NCI-H1436 (cell line): ENCODE measurements at regions not wholly inside any gene's neighbourhood (a gene's known extent, or its start where the extent isn't known, plus 50 kb on each side); places are given as distances from the start of the nearest gene placed in this dataset.
"Not testable (repeated sequence)": the region's sequence is repeated elsewhere in the genome, so short reads cannot be mapped to it uniquely, and the experiment has no call there.

ENCODE experiments used
- DNase-seq: peaks from one replicate; lab custom pipeline; 2025; lab: John Stamatoyannopoulos, UW

GRCh38 chr6:79431537-79431933 lies 105.7 kb downstream of the LCA5 start:
- DNase-seq: no peak

GRCh38 chr6:79430913-79431536 lies 106.2 kb downstream of the LCA5 start:
- no peak for DNase-seq

- no peak for DNase-seq
Observed at GRCh38 chr6:79427721-79428120, 109.5 kb downstream of the LCA5 start.

DNA sequence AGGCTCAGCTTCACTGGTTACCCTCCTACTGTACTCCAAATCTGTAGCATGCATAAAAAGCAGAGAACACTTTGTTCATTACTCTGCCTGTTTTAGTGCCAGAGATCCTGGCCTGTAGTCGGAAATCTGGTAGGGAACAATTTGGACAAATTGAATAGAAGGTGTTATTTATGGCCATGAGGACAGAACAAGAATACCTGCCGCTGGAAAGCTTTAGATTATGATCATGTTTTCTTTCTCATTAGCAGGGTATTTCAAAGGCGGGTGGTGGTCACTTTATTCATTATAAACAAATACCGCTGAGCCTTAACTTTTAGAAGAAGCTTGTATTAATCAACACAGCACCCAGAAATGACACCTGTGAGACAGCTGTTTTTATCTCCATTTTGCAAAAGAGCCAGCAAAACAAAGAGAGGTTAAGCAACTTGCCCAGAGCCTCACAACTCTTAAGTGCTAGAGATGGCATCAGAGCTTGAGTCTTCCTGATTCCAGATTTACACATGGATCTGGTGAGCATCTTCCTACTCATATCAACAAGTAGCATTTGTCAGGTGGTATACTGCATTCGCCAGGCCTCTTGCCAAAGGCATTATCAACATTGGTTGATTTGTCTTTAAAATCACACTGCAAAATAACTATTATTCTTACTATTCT lies 110.5 kb downstream of the LCA5 start:
- no peak for DNase-seq

- no peak for DNase-seq
Observed at GRCh38 chr6:79425589-79426311, 111.5 kb downstream of the LCA5 start.

DNA sequence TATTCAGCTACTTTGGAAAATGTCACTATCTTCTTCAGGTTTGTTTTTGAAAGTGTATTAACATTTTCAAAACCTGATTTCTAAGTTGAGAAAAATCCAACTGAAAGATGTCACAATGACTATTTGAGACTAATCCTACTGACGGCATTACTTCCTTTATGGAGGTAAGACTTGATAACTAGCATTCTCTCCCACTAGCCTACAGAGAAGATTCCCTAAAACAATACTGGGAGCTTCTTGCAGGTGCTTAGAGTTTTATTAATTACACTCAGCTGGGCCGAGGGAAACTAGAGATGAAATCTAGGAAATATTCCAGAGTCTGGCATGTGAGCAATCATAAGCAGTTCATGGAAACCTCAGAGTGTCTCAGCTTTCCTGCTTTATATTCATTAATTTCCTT lies 114.0 kb downstream of the LCA5 start:
- no peak for DNase-seq

DNA sequence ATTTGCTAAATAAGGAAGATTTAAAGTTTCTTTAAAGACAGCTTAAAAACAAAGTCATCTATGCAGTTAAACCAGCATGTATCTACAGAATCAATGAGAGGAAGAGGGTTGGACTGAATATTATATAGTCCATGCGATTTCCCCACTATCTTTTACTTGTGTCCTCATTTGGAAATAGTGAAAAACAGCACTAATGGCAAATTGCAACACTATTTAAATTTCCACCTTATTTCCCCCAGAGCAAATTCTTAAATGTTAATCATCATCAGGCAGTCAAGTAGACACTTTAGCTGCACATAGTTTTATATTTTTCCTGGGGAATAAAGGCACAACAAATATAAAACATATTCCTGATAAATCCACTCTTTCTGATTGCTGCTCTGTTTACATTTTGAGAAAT lies 114.6 kb downstream of the LCA5 start:
- no peak for DNase-seq

DNA sequence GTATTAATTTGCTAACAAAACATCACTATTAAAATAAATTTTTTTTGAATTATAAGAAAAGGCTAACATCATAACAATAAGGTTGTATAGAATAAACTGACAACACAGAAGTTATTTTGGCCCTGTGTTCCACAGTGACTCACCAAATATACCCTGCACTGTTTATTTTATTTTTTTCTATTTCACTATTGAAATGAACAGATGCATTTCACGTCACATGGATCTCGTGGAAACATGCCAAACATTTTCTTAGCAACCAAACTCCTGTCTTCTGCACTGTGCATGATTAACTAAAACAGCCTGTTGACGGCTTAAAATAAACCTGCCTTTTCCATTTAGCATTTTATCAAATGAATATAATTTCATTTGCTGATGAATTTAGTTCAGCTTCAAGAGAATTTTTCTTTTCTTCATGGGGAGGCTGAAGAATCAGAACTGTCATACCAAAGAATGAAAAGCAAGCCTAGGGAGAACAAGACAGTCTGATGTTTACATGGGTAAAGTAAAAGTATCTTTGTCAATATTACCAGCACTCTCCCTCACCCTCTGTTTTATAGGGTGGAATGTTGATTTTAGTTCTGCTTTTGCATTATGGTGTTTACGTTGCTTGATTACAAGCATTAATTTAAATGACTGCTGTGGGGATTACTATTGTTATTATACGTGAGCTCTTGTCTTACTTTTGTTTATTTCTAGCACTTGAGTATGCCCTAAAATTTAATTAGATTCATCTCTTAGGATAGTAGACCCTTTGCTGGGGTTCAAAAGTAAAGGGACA lies 115.3 kb downstream of the LCA5 start:
- DNase-seq: peak; percentile 88

DNA sequence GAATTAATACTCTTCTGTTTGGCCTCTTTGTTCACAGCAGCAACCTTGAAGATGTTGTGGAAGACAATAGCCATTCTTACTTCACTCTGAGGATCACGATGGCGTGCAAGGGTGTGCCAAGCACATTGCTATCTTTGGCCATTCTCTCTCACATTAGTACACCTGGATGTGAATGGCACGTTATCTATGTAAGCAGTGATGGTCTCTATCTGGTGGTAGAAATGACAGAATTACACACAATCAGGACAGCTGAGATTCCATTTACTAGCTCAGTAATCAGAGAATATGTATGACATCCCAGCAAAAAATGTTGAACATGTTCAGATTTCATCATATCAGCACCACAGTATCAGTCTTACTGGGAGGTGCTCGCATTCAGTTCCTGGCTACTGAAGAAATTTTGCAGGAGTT lies 116.2 kb downstream of the LCA5 start:
- DNase-seq: no peak

GRCh38 chr6:79420054-79420453 lies 117.2 kb downstream of the LCA5 start:
- DNase-seq: peak; percentile 40

DNA sequence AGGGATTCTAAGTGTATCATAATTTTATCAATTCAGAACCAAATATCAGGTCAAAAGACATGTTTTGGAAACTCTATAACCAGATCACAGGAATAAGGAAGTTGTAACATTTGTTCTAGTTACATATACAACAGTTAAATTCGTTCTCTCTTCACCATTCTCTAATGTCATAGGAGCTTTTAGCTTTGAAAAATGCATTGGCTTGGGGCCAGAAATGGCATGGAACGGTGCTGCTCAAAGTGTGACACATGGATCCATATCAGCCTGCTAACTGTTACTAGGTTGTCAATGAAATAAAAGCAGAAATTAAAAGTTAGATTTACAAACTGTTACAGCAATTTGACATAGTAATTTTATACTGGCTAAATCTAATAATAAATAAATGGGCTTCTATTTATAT lies 120.3 kb downstream of the LCA5 start:
- DNase-seq: no peak

DNA sequence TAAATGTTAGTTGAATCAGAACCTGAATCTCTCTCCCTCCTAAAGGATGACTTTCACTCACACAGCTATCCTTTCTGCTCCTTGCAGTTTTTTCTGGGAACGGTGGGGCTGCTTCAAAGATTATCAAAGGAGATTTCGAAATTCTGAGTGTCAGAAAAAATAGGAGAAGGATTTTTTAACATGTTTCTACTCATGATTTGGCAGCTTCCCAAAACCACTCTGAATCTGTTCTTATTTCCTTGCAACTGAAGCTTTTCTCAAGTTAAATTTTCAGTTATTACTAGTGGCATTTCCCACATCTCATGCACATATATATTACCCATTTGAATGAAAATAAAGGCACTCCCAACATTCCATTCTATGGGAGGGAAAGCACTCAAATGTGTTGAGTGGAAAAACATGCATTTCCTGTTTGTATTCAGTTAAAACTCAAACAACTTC lies 123.6 kb downstream of the LCA5 start:
- no peak for DNase-seq

DNA sequence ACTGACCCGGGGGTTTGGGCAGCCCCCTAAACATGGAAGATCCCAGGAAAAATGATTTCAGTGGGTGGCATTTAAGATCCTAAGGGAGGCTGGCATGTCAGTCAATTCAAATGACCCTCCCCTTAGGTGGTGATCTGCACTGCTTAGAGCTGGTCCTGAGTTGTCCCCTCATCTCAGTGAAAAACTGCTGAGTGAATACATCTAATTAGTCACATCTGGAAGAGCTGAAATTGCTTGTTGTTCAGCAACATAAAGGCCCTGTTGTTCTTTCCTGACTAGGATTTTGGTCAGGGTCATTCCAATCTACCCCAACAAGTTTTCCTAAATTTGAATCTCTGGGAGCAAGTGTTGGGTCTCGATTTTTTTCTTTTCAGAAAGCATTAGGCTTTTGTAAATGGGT lies 126.4 kb downstream of the LCA5 start:
- no peak for DNase-seq

DNA sequence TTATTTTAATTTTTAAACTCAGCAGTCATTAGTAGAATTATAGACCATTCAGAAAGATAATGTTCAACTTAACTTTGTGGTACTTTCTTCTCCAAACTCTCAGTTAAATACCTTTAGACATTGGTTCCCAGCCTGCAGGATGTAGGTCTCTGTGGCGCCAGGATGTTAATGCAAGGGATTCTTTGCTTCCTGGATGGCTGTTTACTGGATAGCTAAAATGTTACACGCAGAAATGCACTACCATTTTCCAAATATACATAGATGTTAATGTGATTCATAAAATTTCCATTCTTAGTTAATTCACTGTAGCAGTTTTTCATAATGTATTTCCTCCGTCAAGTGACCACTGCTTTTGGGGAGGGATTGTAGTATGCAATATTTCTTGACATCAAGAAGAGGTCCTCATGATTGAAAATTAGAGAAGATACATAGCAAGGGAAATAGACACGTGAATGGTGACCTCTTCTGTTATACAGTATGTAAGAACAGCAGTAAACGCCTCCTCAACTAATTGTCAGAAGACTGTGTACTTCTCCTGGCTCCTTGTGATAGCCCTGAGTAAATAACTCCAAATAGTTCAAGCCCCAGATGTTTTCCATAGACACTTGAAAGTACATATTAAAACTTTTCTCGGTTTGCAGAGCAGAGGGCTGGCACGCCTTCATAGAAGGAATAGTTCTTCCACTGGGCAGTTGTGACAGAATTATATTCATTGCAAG lies 128.8 kb downstream of the LCA5 start:
- DNase-seq: no peak

- no peak for DNase-seq
Observed at GRCh38 chr6:79404677-79405076, 132.6 kb downstream of the LCA5 start.

DNA sequence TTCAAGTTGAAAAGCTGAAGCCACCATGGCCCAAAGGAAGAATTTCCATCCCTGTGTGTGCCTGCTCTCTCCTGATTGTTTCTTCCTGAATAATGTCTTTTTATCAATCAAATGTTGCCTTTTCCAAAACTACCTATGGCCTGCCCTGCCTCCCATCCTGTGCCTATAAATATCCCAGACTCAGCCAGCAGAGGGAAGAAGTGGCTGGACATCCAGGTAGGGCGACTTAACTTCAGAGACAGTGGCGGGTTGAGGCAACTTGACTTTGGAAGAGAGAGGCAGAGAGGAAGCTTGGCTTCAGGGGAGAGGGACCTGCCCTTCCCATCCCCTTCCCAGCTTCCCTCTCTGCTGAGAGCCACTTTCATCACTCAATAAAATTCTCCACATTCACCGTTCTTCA lies 133.0 kb downstream of the LCA5 start:
- DNase-seq: no peak

DNA sequence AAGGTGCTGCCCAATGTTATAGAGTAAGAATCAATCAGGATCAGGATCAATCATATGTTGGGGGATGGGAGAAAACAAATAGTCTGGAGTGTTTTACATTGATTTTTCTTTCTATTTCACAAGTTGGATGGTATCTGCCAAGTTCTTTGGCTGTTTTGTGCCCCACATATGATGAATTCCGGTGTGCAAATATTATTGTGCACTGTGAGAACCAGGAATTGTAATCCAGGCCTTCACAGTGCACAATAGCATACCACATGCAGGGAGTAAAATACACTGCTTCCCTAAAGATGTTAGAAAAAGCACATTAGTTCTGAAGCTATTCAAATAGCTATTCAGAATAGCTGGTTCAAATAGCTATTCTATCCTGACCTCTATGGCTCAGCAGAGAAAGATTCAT lies 133.7 kb downstream of the LCA5 start:
- DNase-seq: no peak

- no peak for DNase-seq
Observed at GRCh38 chr6:79403086-79403485, 134.1 kb downstream of the LCA5 start.

GRCh38 chr6:79399499-79399898 lies 137.7 kb downstream of the LCA5 start:
- no peak for DNase-seq

- DNase-seq: not testable (repeated sequence)
Observed at GRCh38 chr6:79398617-79399016, 138.6 kb downstream of the LCA5 start.

DNA sequence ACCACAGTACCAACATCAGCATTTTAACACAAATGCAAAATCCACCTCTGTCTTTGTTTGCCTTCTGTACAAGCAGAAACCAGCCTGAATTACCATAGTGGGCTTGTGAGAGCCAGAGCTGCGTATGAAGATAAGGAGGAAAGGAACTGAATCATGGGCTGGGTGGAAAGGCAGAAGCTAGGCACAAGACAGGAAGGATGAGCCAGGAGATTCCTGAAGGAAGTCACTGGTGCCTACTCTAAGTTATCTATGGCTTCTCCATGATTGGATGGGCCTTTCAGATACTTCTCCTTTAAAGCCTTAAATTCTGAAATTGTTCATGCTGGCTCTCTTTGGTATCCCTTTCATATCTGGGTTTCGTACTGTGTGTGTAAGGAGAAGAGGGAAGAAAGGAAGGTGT lies 140.6 kb downstream of the LCA5 start:
- DNase-seq: no peak

- no peak for DNase-seq
Observed at GRCh38 chr6:79394690-79395089, 142.5 kb downstream of the LCA5 start.
